Mesenchymal stem cell (in vitro differentiated cells and primary cell): ENCODE measurements at regions not wholly inside any gene's neighbourhood (a gene's known extent, or its start where the extent isn't known, plus 50 kb on each side); places are given as distances from the start of the nearest gene placed in this dataset.

Experiments used
- DNase-seq: peaks from one replicate; pipeline ENCODE4 v3.0.0-alpha.2; 2013
- H2AFZ ChIP-seq: one replicate; pipeline ENCODE4 v1.6.1; 2013; ENCODE audit warnings: low read depth, mild to moderate bottlenecking, control low read depth, inconsistent platforms, low read length, moderate library complexity
- H2AK5ac ChIP-seq: 2 replicates; pipeline ENCODE4 v1.6.1; 2013; ENCODE audit warnings: low read length, moderate library complexity, mild to moderate bottlenecking, inconsistent platforms; ENCODE audit not compliant: severe bottlenecking
- H2BK120ac ChIP-seq: one replicate; pipeline ENCODE4 v1.6.1; 2013; ENCODE audit warnings: low read depth, mild to moderate bottlenecking, inconsistent platforms, low read length, moderate library complexity
- H2BK12ac ChIP-seq, 2 experiments: one replicate each; pipeline ENCODE4 v1.6.1; 2013; ENCODE audit warnings: inconsistent platforms in 2 of 2, low read length in 2 of 2, mild to moderate bottlenecking in 2 of 2, moderate library complexity in 2 of 2, control low read depth in 1 of 2
- H2BK15ac ChIP-seq: one replicate; pipeline ENCODE4 v1.6.1; 2013; ENCODE audit warnings: mild to moderate bottlenecking, low read depth, inconsistent platforms; ENCODE audit not compliant: poor library complexity, severe bottlenecking
- H2BK5ac ChIP-seq: 2 replicates; pipeline ENCODE4 v1.6.1; 2013; ENCODE audit warnings: low read depth, mild to moderate bottlenecking, low read length, control low read depth, inconsistent platforms; ENCODE audit not compliant: poor library complexity, severe bottlenecking
- H3K14ac ChIP-seq, 2 experiments: one replicate each; pipeline ENCODE4 v1.6.1; 2013; ENCODE audit warnings: inconsistent platforms in 2 of 2, low read length in 2 of 2, control low read depth in 1 of 2, mild to moderate bottlenecking in 1 of 2, moderate library complexity in 1 of 2
- H3K18ac ChIP-seq, 2 experiments: one replicate each; pipeline ENCODE4 v1.6.1; 2013; ENCODE audit warnings: inconsistent platforms in 2 of 2, low read length in 2 of 2, control low read depth in 1 of 2, low read depth in 1 of 2, mild to moderate bottlenecking in 1 of 2
- H3K23ac ChIP-seq, 2 experiments: one replicate each; pipeline ENCODE4 v1.6.1; 2013; ENCODE audit warnings: inconsistent platforms in 2 of 2, low read length in 2 of 2, mild to moderate bottlenecking in 2 of 2, moderate library complexity in 2 of 2, control low read depth in 1 of 2
- H3K27ac ChIP-seq: 2 replicates; pipeline ENCODE4 v1.5.1; 2013; ENCODE audit warnings: mild to moderate bottlenecking, moderate library complexity, low read length, control low read depth, inconsistent platforms; ENCODE audit not compliant: poor library complexity, severe bottlenecking
- H3K27me3 ChIP-seq, 2 experiments: 2 replicates each; pipeline versions ENCODE4 v1.6.1 to v1.7.0; 2013; ENCODE audit warnings: low read length in 2 of 2, mild to moderate bottlenecking in 2 of 2, moderate library complexity in 2 of 2, control low read depth in 1 of 2, inconsistent platforms in 1 of 2; ENCODE audit not compliant: control insufficient read depth in 1 of 2, insufficient read depth in 1 of 2
- H3K36me3 ChIP-seq, 2 experiments: 2 replicates each; pipeline versions ENCODE4 v1.6.1 to v1.7.0; 2013; ENCODE audit warnings: low read length in 2 of 2, control low read depth in 1 of 2, inconsistent platforms in 1 of 2, low read depth in 1 of 2, mild to moderate bottlenecking in 1 of 2; ENCODE audit not compliant: insufficient read depth in 2 of 2, control insufficient read depth in 1 of 2
- H3K4ac ChIP-seq, 2 experiments: one replicate each; pipeline ENCODE4 v1.6.1; 2013; ENCODE audit warnings: inconsistent platforms in 2 of 2, low read length in 2 of 2, mild to moderate bottlenecking in 2 of 2, moderate library complexity in 2 of 2, control low read depth in 1 of 2, low read depth in 1 of 2
- H3K4me1 ChIP-seq: 2 replicates; pipeline ENCODE4 v1.6.1; 2013; ENCODE audit warnings: low read depth, low read length, control low read depth; ENCODE audit not compliant: control insufficient read depth, insufficient read depth
- H3K4me2 ChIP-seq: 2 replicates; pipeline ENCODE4 v1.6.1; 2013; ENCODE audit warnings: low read length, mild to moderate bottlenecking, inconsistent platforms; ENCODE audit not compliant: poor library complexity, severe bottlenecking
- H3K4me3 ChIP-seq, 2 experiments: 2 replicates each; pipeline versions ENCODE4 v1.5.1 to v1.7.0; 2013; ENCODE audit warnings: low read length in 2 of 2, mild to moderate bottlenecking in 2 of 2, control low read depth in 1 of 2, low read depth in 1 of 2; ENCODE audit not compliant: insufficient read depth in 1 of 2
- H3K79me1 ChIP-seq: replicated peaks from 2 replicates; pipeline ENCODE4 v1.6.1; 2013; ENCODE audit warnings: mild to moderate bottlenecking, control low read depth, low read length, inconsistent platforms; ENCODE audit not compliant: poor library complexity, severe bottlenecking
- H3K9ac ChIP-seq: 2 replicates; pipeline ENCODE4 v1.7.0; 2013; ENCODE audit warnings: mild to moderate bottlenecking, low read length, moderate library complexity
- H3K9me3 ChIP-seq: 2 replicates; pipeline ENCODE4 v1.7.0; 2013; ENCODE audit warnings: mild to moderate bottlenecking, low read length; ENCODE audit not compliant: control insufficient read depth
- H4K8ac ChIP-seq: one replicate; pipeline ENCODE4 v1.6.1; 2013; ENCODE audit warnings: inconsistent platforms, mild to moderate bottlenecking, low read length, moderate library complexity
- H4K91ac ChIP-seq: one replicate; pipeline ENCODE4 v1.6.1; 2013; ENCODE audit warnings: mild to moderate bottlenecking, low read length, inconsistent platforms
- WGBS: methylation state at CpG from one replicate; pipeline ENCODE4 v1.1.7; 2013; ENCODE audit warnings: mixed read lengths; 5-methylcytosine and 5-hydroxymethylcytosine counted together

DNA sequence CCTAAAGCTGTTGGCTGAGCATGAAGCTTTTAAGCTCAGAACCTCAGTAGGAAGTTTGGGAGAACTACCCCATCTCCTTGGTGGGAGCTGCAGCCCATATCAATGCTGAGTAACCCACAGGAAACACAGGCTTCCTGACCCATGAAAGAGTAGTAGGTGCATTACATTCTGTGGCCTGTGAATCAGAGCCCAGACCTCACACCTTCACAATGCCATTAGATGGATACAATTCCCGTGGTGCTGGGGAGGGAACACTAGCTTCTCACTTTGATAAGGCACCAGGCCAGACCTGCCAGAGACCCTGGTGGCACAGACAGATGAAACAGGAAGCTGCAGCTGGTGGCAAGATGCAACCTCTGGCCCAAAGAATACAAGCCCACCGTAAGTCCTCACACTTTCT is 308.8 kb downstream of the NPHP4 start:
- no peaks in the 10 kb centered on the region for H3K36me3 ChIP-seq
- no peak overlapping the region for H2AK5ac ChIP-seq
- H3K23ac ChIP-seq, result no peak overlapping the region
- H3K9me3 ChIP-seq, result no peaks in the 10 kb centered on the region
- no peak overlapping the region for H2AFZ ChIP-seq
- H3K27me3 ChIP-seq, result no peaks in the 10 kb centered on the region
- 25% methylated on average over 2 of the region's 2 CpGs for WGBS
- H3K4me3 ChIP-seq, result no peak overlapping the region
- no peak overlapping the region for H3K27ac ChIP-seq
- H2BK120ac ChIP-seq, result no peak overlapping the region
- no peak overlapping the region for H3K4me2 ChIP-seq
- H4K8ac ChIP-seq, result no peak overlapping the region
- no peak for DNase-seq
- H2BK15ac ChIP-seq, result no peak overlapping the region
- H3K4ac ChIP-seq, result no peak overlapping the region
- no peak overlapping the region for H3K9ac ChIP-seq
- no peak overlapping the region for H2BK5ac ChIP-seq
- H3K18ac ChIP-seq, result no peak overlapping the region
- no peaks in the 10 kb centered on the region for H3K79me1 ChIP-seq
- no peak overlapping the region for H3K14ac ChIP-seq
- no peak overlapping the region for H4K91ac ChIP-seq
- no peak overlapping the region for H2BK12ac ChIP-seq
- H3K4me1 ChIP-seq, result peaks cover 2% of the 10 kb centered on the region

DNA sequence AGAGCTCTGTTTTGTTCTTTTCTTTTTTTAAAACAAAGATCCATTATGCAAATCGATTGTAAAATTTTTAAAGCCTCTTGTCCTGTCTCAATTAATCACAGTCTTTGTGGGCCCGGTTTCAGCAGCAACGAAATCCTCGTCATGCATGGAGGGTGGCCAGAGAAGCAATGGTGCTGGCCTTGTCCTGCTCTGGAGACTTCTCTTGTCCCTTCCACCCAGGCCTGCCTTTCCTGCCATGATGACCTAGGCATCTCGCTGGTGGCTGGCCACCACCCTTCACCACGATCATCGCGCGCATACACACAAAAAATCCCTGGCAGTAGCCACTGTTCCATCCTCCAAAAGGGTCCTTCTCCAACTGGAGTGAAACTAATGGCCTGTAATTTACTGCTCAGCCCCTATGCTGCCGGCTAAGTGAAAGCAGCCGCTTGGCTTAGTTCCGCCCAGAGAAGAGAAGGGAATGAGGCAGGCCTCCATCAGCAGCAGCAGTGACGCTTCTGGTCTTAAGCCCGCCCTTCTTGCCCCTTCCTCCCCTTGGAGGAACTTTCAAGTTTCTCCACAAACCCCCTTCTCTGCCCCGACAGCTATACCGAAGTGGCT is 309.5 kb downstream of the NPHP4 start:
- no peak overlapping the region for H3K23ac ChIP-seq
- no peak overlapping the region for H3K27ac ChIP-seq
- no peak overlapping the region for H2BK12ac ChIP-seq
- H3K4ac ChIP-seq, result no peak overlapping the region
- H3K36me3 ChIP-seq, result no peaks in the 10 kb centered on the region
- H3K4me2 ChIP-seq, result no peak overlapping the region
- H3K79me1 ChIP-seq, result no peaks in the 10 kb centered on the region
- no peak overlapping the region for H2BK15ac ChIP-seq
- WGBS, result 73% methylated on average over 16 of the region's 16 CpGs
- no peak overlapping the region for H2AFZ ChIP-seq
- no peaks in the 10 kb centered on the region for H3K9me3 ChIP-seq
- no peak overlapping the region for H3K14ac ChIP-seq
- no peak overlapping the region for H2BK5ac ChIP-seq
- H3K9ac ChIP-seq, result no peak overlapping the region
- no peak overlapping the region for H3K18ac ChIP-seq
- H3K4me3 ChIP-seq, result no peak overlapping the region
- H2AK5ac ChIP-seq, result no peak overlapping the region
- no peak overlapping the region for H4K8ac ChIP-seq
- no peaks in the 10 kb centered on the region for H3K27me3 ChIP-seq
- no peak overlapping the region for H2BK120ac ChIP-seq
- H3K4me1 ChIP-seq, result peaks cover 2% of the 10 kb centered on the region
- DNase-seq, result no peak
- H4K91ac ChIP-seq, result no peak overlapping the region

DNA sequence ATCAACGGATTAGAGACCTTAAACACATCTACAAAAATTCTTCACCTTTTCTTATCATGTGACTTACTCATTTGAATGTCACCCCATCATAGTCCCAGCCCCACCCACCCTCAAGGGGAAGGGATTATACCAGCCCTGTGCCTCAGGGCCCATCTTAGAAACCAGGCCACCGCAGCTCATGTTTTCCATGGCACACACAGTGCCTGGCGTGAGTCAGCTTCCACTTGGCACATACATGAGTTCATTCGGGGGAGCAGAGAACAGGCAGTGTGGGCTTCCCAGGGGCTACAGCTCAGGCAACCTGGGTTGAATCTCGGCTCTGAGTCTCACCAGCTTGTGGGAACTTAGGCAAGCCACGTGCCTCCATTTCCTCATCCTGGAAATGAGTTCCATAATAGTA is 310.6 kb downstream of the NPHP4 start:
- H3K4me2 ChIP-seq, result no peak overlapping the region
- H3K79me1 ChIP-seq, result no peaks in the 10 kb centered on the region
- no peak overlapping the region for H2BK5ac ChIP-seq
- no peak overlapping the region for H3K27ac ChIP-seq
- H3K4me1 ChIP-seq, result peaks cover 2% of the 10 kb centered on the region
- H3K4me3 ChIP-seq, result no peak overlapping the region
- H4K8ac ChIP-seq, result no peak overlapping the region
- H3K9ac ChIP-seq, result no peak overlapping the region
- H3K4ac ChIP-seq, result no peak overlapping the region
- H2AFZ ChIP-seq, result no peak overlapping the region
- no peak overlapping the region for H4K91ac ChIP-seq
- H3K36me3 ChIP-seq, result no peaks in the 10 kb centered on the region
- no peak for DNase-seq
- no peak overlapping the region for H2BK12ac ChIP-seq
- 65% methylated on average over 6 of the region's 6 CpGs for WGBS
- no peak overlapping the region for H3K18ac ChIP-seq
- H3K14ac ChIP-seq, result no peak overlapping the region
- H3K23ac ChIP-seq, result no peak overlapping the region
- no peaks in the 10 kb centered on the region for H3K27me3 ChIP-seq
- no peak overlapping the region for H2AK5ac ChIP-seq
- H2BK120ac ChIP-seq, result no peak overlapping the region
- no peak overlapping the region for H2BK15ac ChIP-seq
- no peaks in the 10 kb centered on the region for H3K9me3 ChIP-seq

DNA sequence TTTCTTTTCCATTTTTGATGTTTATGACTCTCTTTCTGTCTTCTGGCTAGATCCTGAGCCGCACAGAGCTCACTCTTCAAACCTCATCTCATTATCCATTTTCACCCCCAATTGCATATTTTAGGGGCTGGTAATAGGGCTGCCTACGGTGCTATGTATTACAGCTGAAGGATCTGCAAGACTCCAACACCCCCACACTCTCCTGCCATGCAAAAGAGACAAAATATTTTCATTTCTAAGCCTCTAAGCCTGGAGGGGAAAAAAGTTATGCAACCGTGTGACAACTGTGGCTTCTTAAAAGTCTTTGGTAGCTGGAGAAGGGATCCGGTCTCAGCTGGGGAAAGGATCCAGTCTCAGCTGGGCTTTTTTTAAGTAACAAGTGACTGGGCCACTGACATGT is 311.6 kb downstream of the NPHP4 start:
- H3K27me3 ChIP-seq, result no peaks in the 10 kb centered on the region
- 70% methylated on average over 4 of the region's 4 CpGs for WGBS
- H3K36me3 ChIP-seq, result no peaks in the 10 kb centered on the region
- DNase-seq, result no peak
- H3K14ac ChIP-seq, result no peak overlapping the region
- no peak overlapping the region for H3K27ac ChIP-seq
- peaks cover 2% of the 10 kb centered on the region for H3K4me1 ChIP-seq
- no peak overlapping the region for H2BK5ac ChIP-seq
- H2AK5ac ChIP-seq, result no peak overlapping the region
- H3K18ac ChIP-seq, result no peak overlapping the region
- H3K9ac ChIP-seq, result no peak overlapping the region
- no peak overlapping the region for H2BK15ac ChIP-seq
- H2BK12ac ChIP-seq, result no peak overlapping the region
- H4K91ac ChIP-seq, result no peak overlapping the region
- no peak overlapping the region for H3K23ac ChIP-seq
- no peak overlapping the region for H4K8ac ChIP-seq
- H3K4me2 ChIP-seq, result no peak overlapping the region
- H3K79me1 ChIP-seq, result no peaks in the 10 kb centered on the region
- H3K4ac ChIP-seq, result no peak overlapping the region
- H2AFZ ChIP-seq, result no peak overlapping the region
- no peak overlapping the region for H2BK120ac ChIP-seq
- H3K9me3 ChIP-seq, result peaks cover 6% of the 10 kb centered on the region
- no peak overlapping the region for H3K4me3 ChIP-seq
